Psoas muscle (tissue), 7 donors: ENCODE measurements at regions not wholly inside any gene's neighbourhood (a gene's known extent, or its start where the extent isn't known, plus 50 kb on each side); places are given as distances from the start of the nearest gene placed in this dataset.

Source experiments
- ATAC-seq, 4 donors: fragments of 200-7000 bp; cut with Tn5 transposase; one replicate each; pipeline ENCODE4 v1.9.1; 2020; ENCODE audit warnings: moderate library complexity in 3 of 4, mild to moderate bottlenecking in 2 of 4
- DNase-seq, 2 donors: peaks; one replicate each; pipeline ENCODE4 v3.0.0-alpha.2; 2020
- H3K27ac ChIP-seq: fragments of 200-600 bp; one replicate; pipeline ENCODE4 v1.8.0; 2022
- H3K27me3 ChIP-seq, 3 donors: fragments of 200-600 bp in 1 of 3; one replicate each; pipeline versions ENCODE4 v1.6.1 to v1.8.0; 2013 to 2022; ENCODE audit warnings: low read length in 2 of 3, mild to moderate bottlenecking in 2 of 3, moderate library complexity in 1 of 3; ENCODE audit not compliant: insufficient read depth in 3 of 3
- H3K36me3 ChIP-seq, 2 donors: fragments of 200-600 bp in 1 of 2; one replicate each; pipeline versions ENCODE4 v1.6.1 to v1.8.0; 2013 to 2022; ENCODE audit warnings: low read depth in 1 of 2, mild to moderate bottlenecking in 1 of 2, moderate library complexity in 1 of 2; ENCODE audit not compliant: insufficient read depth in 1 of 2
- H3K4me1 ChIP-seq: fragments of 200-600 bp; one replicate; pipeline ENCODE4 v1.8.0; 2022
- H3K4me3 ChIP-seq: fragments of 200-600 bp; one replicate; pipeline ENCODE4 v1.8.0; 2022; ENCODE audit warnings: mild to moderate bottlenecking
- H3K9me3 ChIP-seq: fragments of 200-600 bp; one replicate; pipeline ENCODE4 v1.8.0; 2022
- WGBS, 3 donors: extraction: QIAGEN DNeasy Blood & Tissue Kit; methylation state at CpG; one replicate each; pipeline versions ENCODE4 v1.1.6 to v1.1.7; 2013; 5-methylcytosine and 5-hydroxymethylcytosine counted together
- intact Hi-C, 2 donors: fragments of 100-400 bp; cut with DNase I; formaldehyde crosslinking; loops; one replicate each; pipeline versions ENCODE4 v1.11.0 to v1.14.2; 2022
- TF ChIP-seq, protein P1 (sequence below): fragments of 200-600 bp; IDR thresholded peaks from one replicate; pipeline ENCODE4 v1.8.0; 2022; ENCODE audit warnings: antibody characterized with exemption
- donor health status: healthy with polysubstance abuse.
- donor health status: DM: no; HTN: no; CAD: no; lungs with moderate emphysema.
- donor health status: Bipolar disorder and iron deficiency.
- donor health status: healthy.
- donor health status: DM: yes; HTN: yes; CAD: no.
- donor health status: DM: no; HTN: no; CAD: no.
- donor health status: DM: yes; HTN: yes; CAD: no.

DNA sequence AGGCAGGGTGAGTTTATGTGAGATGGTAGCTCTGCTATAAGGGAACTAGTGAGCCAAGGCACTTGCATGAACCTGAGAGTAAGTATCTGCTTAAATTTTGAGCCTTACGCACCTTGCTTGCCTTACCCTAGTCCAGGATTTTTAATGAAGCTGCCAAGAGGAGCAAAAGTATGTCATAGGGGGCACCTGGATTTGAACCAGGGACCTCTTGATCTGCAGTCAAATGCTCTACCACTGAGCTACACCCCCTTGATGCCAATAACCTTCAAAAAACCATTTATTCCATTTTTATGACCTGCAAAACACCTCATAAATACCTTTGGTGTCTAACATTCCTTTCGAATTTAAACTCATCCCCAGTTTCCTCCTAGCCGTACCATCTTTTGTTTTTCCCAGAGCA lies 88.3 kb upstream of the ACP3 start:
- Histone ChIP-seq H3K9me3 (no peaks in the 10 kb centered on the region), H3K27ac (no peak overlapping the region), H3K36me3 (no peaks in the 10 kb centered on the region), H3K27me3 (no peaks in the 10 kb centered on the region), H3K4me3 (no peak overlapping the region), H3K4me1 (no peaks in the 10 kb centered on the region)
- TF ChIP-seq, protein P1, sequence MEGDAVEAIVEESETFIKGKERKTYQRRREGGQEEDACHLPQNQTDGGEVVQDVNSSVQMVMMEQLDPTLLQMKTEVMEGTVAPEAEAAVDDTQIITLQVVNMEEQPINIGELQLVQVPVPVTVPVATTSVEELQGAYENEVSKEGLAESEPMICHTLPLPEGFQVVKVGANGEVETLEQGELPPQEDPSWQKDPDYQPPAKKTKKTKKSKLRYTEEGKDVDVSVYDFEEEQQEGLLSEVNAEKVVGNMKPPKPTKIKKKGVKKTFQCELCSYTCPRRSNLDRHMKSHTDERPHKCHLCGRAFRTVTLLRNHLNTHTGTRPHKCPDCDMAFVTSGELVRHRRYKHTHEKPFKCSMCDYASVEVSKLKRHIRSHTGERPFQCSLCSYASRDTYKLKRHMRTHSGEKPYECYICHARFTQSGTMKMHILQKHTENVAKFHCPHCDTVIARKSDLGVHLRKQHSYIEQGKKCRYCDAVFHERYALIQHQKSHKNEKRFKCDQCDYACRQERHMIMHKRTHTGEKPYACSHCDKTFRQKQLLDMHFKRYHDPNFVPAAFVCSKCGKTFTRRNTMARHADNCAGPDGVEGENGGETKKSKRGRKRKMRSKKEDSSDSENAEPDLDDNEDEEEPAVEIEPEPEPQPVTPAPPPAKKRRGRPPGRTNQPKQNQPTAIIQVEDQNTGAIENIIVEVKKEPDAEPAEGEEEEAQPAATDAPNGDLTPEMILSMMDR, result no peak
- intact Hi-C loops, result no loop called here
- no peak for DNase-seq
- no peak for ATAC-seq
- WGBS, 3 donors, result 61 to 87% (median 71%) methylated on average over 3 of the region's 3 CpGs

DNA sequence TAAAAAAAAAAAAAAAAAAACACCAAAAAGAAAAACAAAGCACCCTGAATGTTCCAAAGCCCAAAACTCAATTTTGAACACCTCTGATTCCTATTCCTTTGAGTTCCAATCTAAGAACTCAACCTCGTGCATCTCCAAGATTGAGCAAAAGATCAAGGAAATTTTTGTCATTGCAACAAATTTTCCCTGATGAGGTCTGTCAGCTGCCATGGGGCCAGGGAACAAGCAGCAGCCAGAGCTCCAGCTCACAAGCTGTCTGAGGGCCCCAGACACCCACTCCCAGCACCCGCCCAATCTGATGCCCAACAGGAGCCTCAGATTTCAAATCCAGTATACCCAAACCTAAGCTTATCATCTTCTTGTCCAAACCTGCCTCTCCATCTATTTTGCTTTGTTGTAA lies 87.6 kb upstream of the ACP3 start:
- Histone ChIP-seq H3K4me1 (no peaks in the 10 kb centered on the region), H3K27me3 (no peaks in the 10 kb centered on the region), H3K36me3 (no peaks in the 10 kb centered on the region), H3K4me3 (no peak overlapping the region), H3K27ac (no peak overlapping the region), H3K9me3 (no peaks in the 10 kb centered on the region)
- TF ChIP-seq, protein P1, result no peak
- intact Hi-C loops, result no loop called here
- ATAC-seq (no peak), DNase-seq (no peak)
- 67 to 70% (median 69%) methylated on average over 2 of the region's 2 CpGs for WGBS, 3 donors

DNA sequence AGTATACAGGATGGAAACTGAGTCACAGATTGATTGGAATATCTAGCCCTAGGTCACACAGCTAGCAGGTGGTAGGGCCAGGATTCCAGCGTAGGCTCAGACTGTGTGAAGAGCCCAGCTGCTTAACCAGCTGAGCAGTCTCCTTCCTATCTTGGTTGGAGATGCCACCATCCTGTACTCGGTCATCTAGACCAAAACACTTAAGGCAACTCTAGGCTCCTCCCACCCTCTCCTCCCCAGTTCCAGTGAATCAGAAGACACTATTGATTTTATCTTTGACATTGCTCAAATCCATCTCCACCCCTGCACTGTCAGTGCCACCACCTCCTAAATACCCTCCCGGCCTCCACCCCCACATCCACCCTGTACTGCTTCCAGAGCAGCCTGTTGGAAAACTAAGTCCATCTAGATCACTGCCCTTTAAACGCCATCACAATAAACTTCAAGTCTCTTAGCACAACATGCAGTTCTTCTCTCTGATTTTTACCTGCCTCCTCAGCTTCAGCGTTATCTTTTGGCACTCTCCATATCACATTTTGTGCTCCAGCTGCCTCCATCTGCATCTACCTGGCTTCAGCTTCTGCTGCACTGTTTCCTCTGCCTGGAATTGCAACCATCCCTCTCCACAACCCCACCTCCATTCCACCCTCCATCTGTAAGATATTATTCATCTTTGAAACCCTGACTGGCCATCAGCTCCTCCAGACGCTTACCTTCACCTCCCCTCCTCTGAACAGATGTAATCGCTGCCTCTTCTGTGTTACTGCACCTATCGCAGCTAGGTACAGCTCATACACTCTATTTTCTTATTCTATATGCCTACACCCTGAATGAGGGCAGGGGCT lies 86.8 kb upstream of the ACP3 start:
- Histone ChIP-seq H3K4me1 (no peaks in the 10 kb centered on the region), H3K36me3 (no peaks in the 10 kb centered on the region), H3K9me3 (no peaks in the 10 kb centered on the region), H3K27ac (no peak overlapping the region), H3K27me3 (no peaks in the 10 kb centered on the region), H3K4me3 (no peak overlapping the region)
- intact Hi-C loops, result no loop called here
- WGBS, 3 donors, result 81 to 86% (median 85%) methylated on average over 8 of the region's 8 CpGs
- ATAC-seq (no peak), DNase-seq (no peak)
- TF ChIP-seq, protein P1, result no peak

DNA sequence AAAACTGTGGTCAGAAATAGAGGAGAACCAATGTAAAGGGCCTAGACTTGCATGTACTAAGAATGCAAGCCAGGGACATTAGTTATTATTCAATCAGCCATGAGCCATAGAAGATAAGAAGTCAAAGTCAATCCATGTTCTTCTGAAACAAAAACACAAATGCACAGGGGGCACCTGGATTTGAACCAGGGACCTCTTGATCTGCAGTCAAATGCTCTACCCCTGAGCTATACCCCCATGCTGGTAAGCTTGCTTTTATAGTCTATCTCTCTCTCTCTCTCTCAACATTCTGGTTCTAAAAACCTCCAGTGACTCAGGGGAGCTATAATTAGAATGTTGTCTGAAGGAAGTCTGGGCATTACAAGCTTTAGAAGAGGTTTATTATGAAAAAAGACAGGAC lies 85.6 kb upstream of the ACP3 start:
- peak overlapping the region; percentile 14 for H3K27ac ChIP-seq
- intact Hi-C loops, result no loop called here
- H3K4me3 ChIP-seq, result no peak overlapping the region
- DNase-seq (no peak), ATAC-seq (peak; percentile 68 to 76 (median 73))
- H3K36me3 ChIP-seq, result no peaks in the 10 kb centered on the region
- no peaks in the 10 kb centered on the region for H3K27me3 ChIP-seq
- TF ChIP-seq, protein P1, result no peak
- no peaks in the 10 kb centered on the region for H3K4me1 ChIP-seq
- H3K9me3 ChIP-seq, result no peaks in the 10 kb centered on the region
